GM12874 (cell line): ENCODE measurements at regions not wholly inside any gene's neighbourhood (a gene's known extent, or its start where the extent isn't known, plus 50 kb on each side); places are given as distances from the start of the nearest gene placed in this dataset.

Experiments
- TF ChIP-seq, protein P1 (sequence below): IDR thresholded peaks from 2 replicates; pipeline ENCODE4 v1.5.1; 2011; ENCODE audit warnings: low read depth, mild to moderate bottlenecking, control low read depth, low read length, moderate library complexity; ENCODE audit not compliant: insufficient read depth

GRCh38 chr20:12110711-12111110 is 193.0 kb downstream of the BTBD3 start:
- TF ChIP-seq, protein P1, sequence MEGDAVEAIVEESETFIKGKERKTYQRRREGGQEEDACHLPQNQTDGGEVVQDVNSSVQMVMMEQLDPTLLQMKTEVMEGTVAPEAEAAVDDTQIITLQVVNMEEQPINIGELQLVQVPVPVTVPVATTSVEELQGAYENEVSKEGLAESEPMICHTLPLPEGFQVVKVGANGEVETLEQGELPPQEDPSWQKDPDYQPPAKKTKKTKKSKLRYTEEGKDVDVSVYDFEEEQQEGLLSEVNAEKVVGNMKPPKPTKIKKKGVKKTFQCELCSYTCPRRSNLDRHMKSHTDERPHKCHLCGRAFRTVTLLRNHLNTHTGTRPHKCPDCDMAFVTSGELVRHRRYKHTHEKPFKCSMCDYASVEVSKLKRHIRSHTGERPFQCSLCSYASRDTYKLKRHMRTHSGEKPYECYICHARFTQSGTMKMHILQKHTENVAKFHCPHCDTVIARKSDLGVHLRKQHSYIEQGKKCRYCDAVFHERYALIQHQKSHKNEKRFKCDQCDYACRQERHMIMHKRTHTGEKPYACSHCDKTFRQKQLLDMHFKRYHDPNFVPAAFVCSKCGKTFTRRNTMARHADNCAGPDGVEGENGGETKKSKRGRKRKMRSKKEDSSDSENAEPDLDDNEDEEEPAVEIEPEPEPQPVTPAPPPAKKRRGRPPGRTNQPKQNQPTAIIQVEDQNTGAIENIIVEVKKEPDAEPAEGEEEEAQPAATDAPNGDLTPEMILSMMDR = no peak

- TF ChIP-seq, protein P1 = no peak
Observed at GRCh38 chr20:12111431-12112088, 193.9 kb downstream of the BTBD3 start.

DNA sequence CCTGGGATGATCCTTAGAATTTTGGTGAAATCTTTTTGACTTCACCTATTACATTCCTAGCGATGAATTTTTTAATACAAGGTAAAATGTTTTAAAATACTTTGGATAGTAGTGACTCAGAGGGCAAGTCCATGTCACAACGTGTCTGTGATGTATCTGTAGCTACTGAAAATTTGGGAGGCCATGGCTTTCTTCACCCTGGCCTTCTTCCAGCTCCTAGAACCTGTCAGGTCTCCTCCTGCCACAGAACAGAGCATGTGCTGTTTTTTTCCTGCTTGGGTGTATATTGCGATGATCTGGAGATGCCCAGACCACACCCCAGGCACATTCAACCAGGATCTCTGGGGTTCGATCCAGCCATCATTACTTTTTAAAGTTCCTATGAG is 194.4 kb downstream of the BTBD3 start:
- TF ChIP-seq, protein P1 = no peak

GRCh38 chr20:12112665-12113064 is 195.0 kb downstream of the BTBD3 start:
- TF ChIP-seq, protein P1 = no peak

DNA sequence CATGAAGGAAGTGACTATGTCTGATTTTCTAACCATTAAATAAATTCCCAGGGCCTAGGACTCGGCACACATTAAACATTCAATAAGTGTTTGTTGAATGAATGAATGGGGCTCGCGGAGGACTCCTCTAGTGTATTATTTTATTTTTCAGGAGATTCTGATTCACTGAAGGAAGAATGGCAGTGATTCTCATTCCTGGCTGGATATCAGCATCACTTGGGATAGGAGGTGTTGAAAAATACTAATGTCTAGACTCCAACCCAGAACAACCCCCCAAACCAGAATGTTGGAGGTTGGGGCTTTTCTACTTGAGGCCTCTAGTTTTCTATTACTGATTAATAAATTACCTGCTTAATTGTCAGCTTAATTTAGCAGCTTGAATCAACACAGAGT is 195.4 kb downstream of the BTBD3 start:
- TF ChIP-seq, protein P1 = no peak

DNA sequence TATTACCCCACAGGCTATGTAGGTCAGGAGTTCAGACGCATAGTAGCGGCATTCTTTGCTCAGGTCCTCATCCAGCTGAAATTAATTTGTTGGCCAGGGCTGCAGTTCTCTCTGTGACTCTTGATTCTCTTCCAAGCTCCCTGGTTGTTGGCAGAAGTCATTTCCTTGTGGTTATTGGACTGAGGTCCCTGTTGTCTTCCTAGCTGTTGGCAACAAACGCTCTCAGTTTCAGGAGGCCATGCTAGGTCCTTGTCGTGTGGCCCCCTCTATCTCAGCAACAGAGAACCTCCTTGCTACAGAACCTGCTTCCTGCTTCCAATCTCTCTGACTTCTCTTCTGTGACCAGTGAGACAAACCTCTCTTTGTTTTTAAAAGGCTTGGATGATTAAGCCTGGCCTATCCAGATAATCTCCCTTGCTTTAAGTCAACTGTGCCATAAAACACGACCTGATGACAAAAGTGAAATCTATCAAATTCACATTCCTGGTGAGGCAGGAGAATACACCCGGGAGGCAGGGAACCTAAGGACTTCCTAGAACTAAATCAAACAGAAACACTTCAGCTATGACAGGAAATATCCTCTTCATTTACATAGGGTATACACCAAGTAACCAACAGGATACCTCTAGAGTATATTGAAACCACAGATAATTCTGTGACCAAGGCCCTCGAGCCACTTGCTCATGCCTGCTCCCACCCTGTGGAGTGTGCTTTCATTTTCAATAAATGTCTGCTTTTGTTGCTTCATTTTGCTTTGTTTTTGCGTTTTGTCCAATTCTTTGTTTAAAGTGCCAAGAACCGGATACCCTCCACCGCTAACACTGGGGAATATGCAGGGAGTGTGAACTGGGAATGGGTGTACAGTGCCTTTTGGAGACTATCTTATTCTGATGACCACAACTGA is 196.0 kb downstream of the BTBD3 start:
- TF ChIP-seq, protein P1 = no peak

DNA sequence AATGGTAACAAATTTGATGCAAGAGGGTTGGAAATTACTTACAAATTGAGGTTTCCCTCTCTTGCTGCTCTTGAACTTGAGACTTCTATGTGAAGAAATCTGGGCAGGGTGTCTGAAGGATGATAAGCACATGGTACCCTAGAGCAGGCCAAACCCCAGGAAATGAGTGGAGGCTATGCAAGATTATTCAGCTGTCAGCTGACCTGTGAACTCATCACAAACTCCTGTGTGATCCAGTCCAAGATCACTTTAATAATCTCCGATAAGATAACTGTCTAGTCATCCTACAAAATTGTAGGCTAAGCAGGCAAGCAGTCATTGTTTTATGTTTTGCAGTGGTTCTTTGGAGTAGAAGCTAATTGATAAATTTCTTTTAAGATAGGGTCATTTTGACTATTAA is 213.1 kb downstream of the BTBD3 start:
- TF ChIP-seq, protein P1 = no peak
